ENCODE measurements at regions not wholly inside any gene's neighbourhood (a gene's known extent, or its start where the extent isn't known, plus 50 kb on each side); places are given as distances from the start of the nearest gene placed in this dataset.
"Not testable (repeated sequence)": the region's sequence is repeated elsewhere in the genome, so short reads cannot be mapped to it uniquely, and the experiment has no call there.

DNA sequence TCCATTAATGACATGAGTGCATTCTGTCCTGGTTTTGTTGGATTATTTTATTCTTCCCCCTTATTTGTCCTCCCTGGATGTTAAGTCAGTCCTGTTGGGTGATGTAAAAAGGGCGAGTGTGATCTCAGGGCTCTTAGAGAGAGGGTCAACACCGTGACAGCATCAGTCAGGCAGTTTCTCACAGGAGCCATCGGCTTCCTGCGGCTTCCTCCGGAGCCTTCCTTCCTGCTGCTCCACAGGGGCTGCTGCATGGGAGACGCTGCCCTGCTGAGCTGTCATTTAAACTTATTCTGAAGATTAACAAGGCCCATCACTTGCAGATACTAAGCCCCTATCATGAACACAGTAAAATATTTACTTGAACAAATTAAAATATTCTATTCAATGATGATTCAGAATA, 211.3 kb downstream of the SPATA31A1 start:
- DNase-seq (ENCODE audit: low read depth in 2 of 2) = not testable (repeated sequence)

DNA sequence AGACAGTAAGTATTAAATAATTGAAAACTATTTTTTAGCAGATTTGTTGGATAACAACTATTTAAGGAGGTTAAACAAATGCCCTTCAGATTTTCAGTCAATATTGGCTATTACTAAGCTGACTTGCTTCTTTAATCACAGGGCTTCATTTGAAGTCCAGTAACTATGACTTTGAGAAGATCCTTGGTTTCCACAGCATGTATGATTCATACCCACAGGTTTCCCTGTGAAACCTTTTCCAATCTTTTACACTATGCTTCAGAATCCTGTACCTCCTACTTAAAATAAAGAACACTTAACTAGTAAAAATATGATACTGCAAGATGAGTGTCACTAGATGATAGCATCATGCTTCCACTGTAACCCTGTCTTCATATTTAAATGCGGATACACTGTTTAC, 211.9 kb downstream of the SPATA31A1 start:
- not testable (repeated sequence) for DNase-seq (ENCODE audit: low read depth in 2 of 2)

DNA sequence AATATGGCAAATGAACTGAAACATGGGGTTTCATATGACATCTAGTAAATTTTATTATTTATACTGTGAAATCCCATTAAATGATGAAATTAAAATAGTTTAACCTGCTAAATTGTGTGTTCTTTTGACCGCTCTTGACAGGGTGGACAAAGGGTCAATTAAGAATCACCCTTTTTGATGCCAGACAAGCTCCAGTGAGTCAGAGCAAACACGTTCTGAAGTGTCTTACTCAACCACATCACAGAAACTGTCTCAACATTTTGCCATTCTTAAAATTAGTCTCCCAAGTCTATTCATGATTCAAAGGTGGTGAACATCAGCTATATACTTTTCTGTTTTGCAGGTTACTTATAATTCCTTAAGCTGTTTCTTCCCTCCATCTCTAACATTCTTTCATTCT, 213.4 kb downstream of the SPATA31A1 start:
- not testable (repeated sequence) for DNase-seq (ENCODE audit: low read depth in 2 of 2)

DNA sequence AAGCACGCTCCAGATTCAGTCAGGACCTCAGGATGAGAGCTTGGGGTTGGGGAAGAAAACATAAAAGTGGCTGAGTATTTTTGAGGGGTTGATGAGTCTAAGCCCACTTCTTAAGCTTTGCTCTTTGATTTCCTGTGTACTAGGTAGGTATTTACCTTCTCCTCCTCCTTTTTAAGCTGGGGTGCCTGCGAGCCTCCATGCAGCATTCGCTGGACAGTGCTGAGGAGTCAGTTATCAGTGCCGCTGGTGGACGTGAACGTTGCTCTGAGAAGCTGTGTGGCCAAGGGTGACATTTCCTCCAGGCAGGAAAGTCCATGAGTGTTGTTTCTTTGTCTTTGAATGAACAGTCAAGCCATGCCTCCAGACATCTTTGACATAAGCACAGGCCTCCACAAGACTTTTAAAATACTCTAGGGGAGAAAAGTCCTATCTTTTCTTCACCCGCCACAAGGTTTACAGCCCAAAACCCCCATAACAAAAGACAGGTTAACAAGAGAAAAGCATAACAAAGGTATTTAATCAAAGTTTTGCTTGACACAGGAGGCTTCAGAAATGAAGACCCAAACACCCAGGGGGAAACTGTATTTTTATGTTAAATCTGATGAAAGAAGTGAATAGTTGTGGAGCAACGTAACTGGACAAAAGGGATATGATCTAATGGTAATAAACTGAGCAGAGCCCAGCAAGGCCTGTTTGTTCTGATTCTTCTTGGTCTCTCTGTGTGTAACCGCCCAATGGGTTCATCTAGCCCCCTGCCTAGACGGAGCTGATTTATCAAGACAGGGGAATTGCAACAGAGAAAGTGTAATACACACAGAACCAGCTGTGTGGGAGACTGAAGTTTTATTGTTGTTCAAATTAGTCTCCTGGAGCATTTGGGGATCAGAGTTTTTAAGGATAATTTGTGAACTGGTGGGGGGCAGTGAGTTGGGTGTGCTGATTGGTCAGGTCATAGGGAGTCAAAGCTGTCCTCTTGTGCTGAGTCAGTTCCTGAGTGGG, 217.9 kb downstream of the SPATA31A1 start:
- not testable (repeated sequence) for DNase-seq (ENCODE audit: low read depth in 2 of 2)

DNA sequence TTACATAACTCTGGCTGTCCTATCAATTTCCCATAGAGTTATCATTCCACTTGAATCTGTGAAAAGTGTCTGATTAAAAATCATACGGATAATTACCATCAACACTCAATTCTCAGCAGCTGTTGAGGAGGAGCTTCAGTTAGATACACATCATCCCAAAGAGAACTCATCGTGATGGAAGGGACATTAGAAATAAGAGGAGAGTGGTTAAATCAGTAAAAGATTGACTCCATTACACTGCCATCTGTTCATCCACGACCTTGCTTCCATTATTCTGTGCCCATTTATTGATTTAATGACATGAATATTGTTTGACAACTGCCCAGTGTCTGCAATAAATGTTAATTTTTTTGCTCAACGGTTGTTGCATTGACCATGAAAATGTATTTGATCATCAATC, 223.5 kb downstream of the SPATA31A1 start:
- DNase-seq (ENCODE audit: low read depth in 2 of 2) = not testable (repeated sequence)

DNA sequence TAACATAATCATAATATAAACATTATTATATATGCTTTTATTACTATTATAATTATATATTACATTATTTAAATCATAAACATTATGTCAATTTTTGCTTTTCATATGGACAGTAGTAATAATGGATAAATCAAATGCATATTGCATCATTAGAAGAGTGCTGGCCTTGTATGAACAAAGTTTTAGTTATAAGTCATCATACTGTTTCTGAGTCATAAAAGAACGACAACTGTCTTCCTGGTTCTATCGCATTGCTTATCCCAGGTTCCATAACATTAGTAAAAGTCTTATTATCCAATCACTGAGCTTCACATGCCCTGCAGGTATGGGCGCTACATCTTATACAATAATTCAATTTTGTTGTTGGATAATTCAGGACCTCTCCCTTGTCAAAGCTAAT, 225.8 kb downstream of the SPATA31A1 start:
- DNase-seq (ENCODE audit: low read depth in 2 of 2) = not testable (repeated sequence)

DNA sequence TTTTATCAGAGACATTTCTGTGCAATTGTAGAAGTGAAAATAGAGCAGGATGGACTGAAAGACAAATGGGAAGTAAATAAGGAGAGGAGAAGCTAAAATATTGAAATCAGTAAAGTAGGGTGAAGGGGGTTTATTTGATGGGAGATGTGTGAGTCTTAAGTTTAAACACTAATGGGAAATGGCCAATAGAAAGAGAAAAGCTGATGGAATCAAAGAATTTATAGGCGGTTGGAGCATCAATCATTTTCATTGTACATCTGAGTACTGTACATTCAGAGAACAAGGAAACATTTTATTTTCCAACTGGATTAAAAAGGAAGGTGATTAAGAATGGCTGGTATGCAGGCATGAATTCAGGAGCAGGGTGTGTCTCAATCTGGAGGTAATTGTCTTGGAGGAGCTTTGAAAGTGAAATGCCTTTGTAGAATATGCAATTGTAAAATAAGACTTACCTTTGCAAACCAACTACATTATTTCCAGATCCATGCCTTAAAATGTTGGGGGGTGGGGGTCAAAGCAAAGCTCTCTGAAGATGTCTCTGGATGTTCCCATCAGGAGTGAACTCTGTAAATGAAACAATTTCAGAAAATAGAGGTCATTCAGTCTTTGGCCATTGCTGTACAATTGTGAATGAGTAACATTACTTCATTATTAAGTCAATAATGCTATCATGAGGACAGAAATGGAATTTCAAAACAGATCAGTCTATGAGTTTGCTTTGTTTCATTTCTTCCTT, 227.4 kb downstream of the SPATA31A1 start:
- DNase-seq (ENCODE audit: low read depth in 2 of 2) = not testable (repeated sequence)

DNA sequence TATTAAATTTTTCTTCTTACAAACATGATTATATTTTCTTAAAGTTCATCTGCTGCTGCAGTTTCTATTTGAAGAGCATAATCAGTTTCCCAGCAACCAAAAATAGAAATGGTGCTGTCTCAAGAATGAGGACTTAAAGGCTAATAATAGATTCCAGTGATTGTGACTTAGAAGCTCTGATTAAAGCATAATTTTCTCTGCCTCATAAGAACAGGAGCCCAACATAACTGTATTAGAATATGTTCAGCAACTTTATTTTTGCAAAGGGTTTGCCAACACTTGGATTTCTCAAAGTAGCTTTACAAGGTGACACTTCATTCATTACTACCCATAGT, 227.9 kb downstream of the SPATA31A1 start:
- not testable (repeated sequence) for DNase-seq (ENCODE audit: low read depth in 2 of 2)

DNA sequence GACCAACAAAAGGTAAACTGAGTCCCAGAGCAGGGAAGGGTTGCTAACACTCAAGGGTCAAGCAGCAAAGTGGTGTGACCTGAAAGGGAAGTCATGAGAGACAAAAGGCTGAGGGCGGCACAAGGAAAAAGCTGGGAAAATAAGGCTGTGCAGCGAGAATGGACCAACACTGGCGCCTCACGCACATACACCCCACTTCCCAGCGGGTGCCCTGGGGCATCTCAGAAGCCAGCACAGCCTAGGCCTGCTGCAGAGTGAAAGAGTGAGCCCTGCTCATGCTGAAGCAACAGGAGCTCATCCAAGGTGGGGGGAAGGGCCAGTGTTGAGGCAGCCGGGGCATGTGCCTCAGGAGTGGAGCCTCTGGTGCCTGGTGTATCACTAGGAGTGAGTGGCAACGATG, 229.8 kb downstream of the SPATA31A1 start:
- DNase-seq (ENCODE audit: low read depth in 2 of 2) = not testable (repeated sequence)

DNA sequence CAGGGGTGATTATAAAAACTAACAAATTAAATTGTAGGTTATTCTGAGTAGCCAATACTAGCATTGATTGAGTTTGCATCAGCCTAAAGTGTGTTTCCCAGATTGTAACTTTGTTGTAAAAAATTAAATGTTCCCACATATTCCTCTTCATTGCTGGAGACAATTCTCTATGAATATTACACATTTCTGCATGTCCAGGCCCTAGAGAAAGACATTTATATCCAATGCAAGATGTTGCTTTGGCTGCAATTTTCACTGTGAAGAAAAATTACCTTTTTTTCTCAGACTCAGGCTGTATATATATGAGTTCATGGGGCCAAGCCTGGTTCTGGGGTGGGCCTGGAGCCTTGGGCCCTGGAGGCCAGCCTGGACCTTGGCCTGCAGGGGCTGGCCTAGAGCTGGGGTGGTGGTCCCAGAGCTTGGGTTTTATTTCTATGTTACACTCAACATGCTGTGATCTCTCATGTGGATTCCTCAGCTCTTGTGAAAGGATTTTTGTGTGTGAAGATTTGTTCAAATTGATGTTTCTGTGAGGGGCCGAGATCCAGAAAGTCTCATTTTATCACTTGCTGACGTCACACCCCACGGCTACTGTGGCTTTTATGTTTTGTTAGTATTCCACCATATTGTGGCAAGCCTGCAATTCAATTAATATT, 232.5 kb downstream of the SPATA31A1 start:
- no peak for DNase-seq (ENCODE audit: low read depth in 2 of 2)

DNA sequence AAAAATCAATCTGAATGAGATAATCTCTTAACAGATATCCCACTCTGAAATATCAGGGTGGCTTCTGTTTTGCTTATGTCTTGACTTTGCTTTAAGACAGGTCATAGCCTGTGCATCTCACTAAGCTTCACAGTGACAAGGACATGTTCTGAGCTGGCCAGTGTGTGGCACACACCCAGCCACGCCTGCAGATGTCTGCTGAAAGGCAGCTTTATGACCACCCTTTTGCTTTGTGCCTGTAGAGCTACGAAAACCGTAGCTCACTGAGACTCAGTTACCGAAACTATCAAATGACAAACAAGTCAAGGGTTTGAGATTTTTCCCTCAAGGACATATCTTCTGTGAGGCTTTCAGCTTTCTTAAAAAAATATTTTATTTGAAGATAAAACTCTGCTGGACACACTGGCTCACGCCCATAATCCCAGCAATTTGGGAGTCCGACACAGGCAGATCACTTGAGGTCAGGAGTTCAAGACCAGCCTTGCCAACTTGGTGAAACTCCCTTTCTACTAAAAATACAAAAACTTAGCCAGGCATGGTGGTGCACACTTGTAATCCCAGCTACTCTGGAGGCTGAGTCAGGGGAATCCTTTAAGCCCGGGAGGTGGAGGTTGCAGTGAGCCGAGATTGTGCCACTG, 233.2 kb downstream of the SPATA31A1 start:
- DNase-seq (ENCODE audit: low read depth in 2 of 2) = no peak

DNA sequence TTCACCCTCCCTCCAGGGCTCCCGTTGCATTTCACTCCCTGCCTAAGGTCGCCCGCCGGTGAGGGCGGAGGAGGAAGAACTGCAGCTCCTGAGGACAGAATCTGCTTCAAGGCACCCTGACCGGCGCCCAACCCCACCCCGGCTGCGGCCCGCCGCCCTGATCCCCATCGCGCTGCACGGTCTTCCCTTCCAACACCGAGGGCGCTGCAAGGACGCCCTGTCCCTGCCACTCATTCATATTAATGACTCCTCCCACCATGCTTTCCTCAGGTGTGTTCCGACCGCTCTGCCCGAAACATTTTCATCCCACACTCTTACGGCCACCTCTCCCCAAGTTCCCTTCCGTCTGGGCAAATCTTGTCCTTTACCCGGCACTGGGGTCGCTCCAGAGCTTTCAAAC, 248.6 kb downstream of the SPATA31A1 start:
- DNase-seq (ENCODE audit: low read depth in 2 of 2) = not testable (repeated sequence)

DNA sequence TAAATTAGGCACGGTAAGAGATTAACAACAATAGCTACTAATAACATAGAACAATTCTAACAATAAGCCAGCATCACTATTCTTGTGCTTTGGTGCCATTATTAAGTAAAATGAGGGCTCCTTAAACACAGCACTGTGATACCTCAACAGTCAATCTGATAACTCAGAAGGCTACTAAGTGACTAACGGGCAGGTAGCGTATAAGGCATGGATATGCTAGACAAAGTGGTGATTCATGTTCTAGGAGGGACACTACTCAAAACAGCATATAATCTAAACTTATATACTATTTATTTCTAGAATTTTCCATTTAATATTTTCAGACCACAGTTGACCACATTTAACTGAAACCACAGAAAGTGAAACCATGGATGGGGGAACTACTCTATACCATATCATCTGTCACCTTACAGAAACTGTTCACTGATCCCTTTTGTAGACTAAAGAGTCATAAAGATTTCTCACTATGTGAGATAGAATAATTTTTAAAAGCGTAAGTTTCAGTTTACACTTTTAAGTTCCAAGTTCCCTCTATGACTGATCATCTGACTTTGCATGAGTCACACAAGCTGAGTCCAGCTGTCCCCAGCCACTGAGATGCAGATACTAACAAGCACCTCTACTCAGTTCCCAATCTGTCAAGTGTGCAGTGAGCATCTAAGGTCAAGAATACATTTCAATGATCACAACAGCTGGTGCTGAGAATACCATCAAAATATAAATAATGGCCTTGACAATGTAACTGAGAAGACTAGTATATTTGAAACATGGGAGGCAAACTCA, 256.2 kb downstream of the SPATA31A1 start:
- not testable (repeated sequence) for DNase-seq (ENCODE audit: low read depth in 2 of 2)

DNA sequence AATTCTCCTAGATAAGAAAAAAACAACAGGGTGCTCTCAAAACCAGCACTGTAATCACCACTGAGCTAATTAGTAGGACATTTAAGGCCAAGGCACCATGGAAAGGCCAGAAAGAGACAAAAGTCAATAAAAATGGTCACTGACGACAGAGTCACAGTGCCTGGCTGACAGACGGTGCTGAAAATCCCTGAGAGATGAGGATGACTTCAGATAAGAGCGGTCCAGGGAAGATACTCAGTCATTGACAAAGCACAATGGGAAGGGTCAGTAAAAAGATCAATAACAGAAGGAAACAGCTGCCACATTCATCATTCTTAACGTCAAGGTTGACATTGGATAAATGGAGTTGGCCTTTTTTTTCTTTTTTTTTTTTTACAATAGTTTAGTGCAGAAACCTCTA, 261.0 kb downstream of the SPATA31A1 start:
- DNase-seq (ENCODE audit: low read depth in 2 of 2) = not testable (repeated sequence)

DNA sequence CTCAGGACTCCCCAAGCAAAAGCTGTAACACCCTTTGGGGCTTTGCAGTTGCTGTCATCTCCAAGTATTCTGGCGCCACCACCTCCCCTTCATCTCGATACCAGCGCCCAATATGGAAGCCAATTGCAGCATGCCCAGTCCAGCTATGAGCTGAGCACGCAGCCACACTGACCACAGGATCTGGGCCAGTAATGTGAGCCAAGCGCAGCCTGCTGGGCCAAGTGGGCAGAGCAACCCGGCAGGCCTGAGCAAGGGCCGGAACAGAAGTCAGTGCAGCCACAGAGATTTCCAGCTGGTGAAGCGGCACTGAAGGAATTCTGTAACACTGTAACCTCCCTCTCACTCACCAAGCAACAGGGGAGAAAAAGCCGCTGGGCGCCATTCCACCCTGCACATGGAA, 268.6 kb downstream of the SPATA31A1 start:
- not testable (repeated sequence) for DNase-seq (ENCODE audit: low read depth in 2 of 2)

DNA sequence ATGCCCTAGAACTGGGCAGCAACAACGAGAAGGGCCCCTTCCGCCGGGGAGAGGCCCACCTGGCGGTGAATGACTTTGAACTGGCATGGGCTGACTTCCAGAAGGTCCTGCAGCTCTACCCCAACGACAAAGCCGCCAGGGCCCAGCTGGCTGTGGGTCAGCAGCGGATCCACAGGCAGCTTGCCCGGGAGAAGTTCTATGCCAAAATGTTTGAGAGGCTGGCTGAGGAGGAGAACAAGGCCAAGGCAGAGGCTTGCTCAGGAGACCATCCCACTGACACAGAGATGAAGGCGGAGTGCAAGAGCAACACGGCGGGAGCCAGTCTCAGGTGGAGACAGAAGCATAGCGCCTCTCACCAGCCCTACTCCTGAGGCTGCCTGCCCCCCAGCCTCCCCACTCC, 276.6 kb downstream of the SPATA31A1 start:
- not testable (repeated sequence) for DNase-seq (ENCODE audit: low read depth in 2 of 2)

DNA sequence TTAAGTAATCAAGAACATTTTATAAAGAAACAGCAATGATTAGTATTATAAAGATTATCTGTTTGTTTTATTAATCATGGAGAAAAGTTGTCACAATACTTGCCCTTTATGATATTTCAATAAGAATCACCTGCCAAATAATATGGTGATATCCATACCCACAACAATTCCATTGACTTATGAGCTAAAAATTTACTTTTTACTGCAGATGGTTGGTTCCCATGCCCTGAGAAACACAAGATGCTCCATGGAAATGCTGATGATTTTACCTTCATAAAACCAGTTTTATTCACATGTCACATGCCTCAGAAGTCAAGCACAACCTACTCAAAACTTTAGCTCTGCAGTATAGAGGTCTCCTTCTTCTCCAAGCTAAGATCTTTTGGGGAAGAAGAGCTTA, 293.6 kb downstream of the SPATA31A1 start:
- not testable (repeated sequence) for DNase-seq (ENCODE audit: low read depth in 2 of 2)

DNA sequence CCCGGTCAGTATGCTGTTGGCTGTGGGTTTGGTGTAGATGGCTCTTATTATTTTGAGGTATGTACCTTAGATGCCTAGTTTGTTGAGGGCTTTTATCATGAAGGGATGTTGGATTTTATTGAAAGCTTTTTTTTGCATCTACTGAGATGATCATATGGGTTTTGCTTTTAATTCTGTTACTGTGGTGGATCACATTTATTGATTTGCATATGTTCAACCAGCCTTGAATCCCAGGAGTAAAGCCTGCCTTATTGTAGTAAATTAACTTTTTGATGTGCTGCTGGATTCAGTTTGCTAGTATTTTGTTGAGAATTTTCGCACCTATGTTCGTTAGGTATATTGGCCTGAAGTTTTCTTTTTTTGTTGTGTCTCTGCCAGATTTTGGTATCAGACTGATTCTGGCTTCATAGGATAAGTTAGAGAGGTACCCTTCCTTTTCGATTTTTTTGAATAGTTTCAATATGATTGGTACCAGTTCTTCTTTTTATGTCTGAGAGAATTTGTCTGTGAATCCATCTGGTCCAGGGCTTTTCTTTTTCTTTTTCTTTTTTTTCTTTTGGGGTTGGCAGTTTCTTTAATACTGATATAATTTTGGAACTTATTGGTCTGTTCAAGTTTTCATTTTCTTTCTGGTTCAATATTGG, 301.6 kb downstream of the SPATA31A1 start:
- DNase-seq (ENCODE audit: low read depth in 2 of 2) = not testable (repeated sequence)

DNA sequence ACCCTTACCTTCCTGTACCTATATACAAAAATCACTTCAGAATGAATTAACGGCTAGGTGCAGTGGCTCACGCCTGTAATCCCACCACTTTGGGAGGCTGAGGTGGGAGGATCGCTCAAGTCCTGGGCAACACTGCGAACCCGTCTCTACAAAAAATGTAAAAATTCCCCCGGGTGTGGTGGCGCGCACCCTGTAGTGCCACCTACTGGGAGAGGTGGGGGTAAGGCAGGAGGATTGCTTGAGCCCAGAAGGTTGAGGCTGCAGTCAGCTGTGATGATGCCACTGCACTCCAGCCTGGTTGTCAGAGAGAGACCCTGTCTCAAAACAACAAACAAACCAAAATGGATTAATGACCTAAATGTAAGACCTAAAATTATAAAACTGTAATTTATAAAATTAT, 307.6 kb downstream of the SPATA31A1 start:
- DNase-seq (ENCODE audit: low read depth in 2 of 2) = not testable (repeated sequence)

DNA sequence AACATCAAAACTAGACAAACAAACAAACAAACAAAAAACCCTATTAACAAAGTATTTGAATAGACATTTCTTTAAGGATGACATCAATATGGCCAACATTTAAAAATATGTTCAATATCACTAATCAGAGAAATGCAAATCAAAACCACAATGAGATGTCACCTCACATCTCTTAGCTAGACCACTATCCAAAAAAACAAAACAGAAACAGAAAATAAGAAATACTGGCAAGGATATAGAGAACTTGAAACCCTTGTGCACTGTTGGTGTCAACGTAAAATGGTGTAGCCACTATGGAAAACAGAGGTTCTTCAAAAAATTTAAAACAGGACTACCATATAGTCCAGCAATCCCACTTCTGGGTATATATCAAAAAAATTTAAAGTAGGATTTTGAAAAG, 308.2 kb downstream of the SPATA31A1 start:
- not testable (repeated sequence) for DNase-seq (ENCODE audit: low read depth in 2 of 2)
